Panc1 (cell line): ENCODE measurements at regions not wholly inside any gene's neighbourhood (a gene's known extent, or its start where the extent isn't known, plus 50 kb on each side); places are given as distances from the start of the nearest gene placed in this dataset.

Experiments used
- ATAC-seq: fragments of 200-7000 bp; cut with Tn5 transposase; 2 replicates; pipeline ENCODE4 v1.9.1; 2020; ENCODE audit warnings: mild to moderate bottlenecking, moderate library complexity
- BruUV-seq: library from RNA; stranded (reverse); fragments of 400-500 nt; replicated peaks from 2 replicates; lab custom pipeline; 2021; lab: Mats Ljungman, UMichigan
- CTCF ChIA-PET: fragments of 300-600 bp; sonication (Branson Sonifier 250); formaldehyde crosslinking; loops from one replicate; lab custom pipeline; 2022; ENCODE audit warnings: antibody characterized with exemption; lab: Charles Lee
- POLR2A ChIA-PET: fragments of 300-600 bp; sonication (Branson Sonifier 250); formaldehyde crosslinking; loops from one replicate; lab custom pipeline; 2022; ENCODE audit warnings: antibody characterized with exemption; lab: Charles Lee
- DNase-seq: peaks from one replicate; pipeline ENCODE4 v3.0.0-alpha.2; 2010; ENCODE audit warnings: low read depth, low spot score
- H3K27ac ChIP-seq: 2 replicates; pipeline ENCODE4 v1.5.1; 2011; ENCODE audit warnings: mild to moderate bottlenecking, low read length, inconsistent platforms
- H3K27me3 ChIP-seq: fragments of 200-500 bp; sonication (Bioruptor generic); 2 replicates; pipeline ENCODE4 v1.6.0; 2014; ENCODE audit warnings: low read length, inconsistent platforms; ENCODE audit not compliant: control insufficient read depth, insufficient read depth
- H3K36me3 ChIP-seq: fragments of 200-500 bp; sonication (Bioruptor generic); 2 replicates; pipeline ENCODE4 v1.5.1; 2014; ENCODE audit warnings: inconsistent platforms, mild to moderate bottlenecking, low read length, moderate library complexity; ENCODE audit not compliant: control insufficient read depth, insufficient read depth
- H3K4me1 ChIP-seq: 2 replicates; pipeline ENCODE4 v1.5.1; 2011; ENCODE audit warnings: inconsistent platforms, mild to moderate bottlenecking, low read length, moderate library complexity; ENCODE audit not compliant: control insufficient read depth, insufficient read depth
- H3K4me3 ChIP-seq, 2 experiments: 2 replicates each; pipeline ENCODE4 v1.5.1; 2011 to 2012; ENCODE audit warnings: low read depth in 2 of 2, low read length in 2 of 2, mild to moderate bottlenecking in 2 of 2, inconsistent platforms in 1 of 2, moderate library complexity in 1 of 2
- H3K9me3 ChIP-seq: fragments of 200-500 bp; sonication (Bioruptor generic); 2 replicates; pipeline ENCODE4 v1.5.1; 2014; ENCODE audit warnings: low read depth, mild to moderate bottlenecking, inconsistent platforms, low read length, moderate library complexity; ENCODE audit not compliant: control insufficient read depth, insufficient read depth
- CTCF ChIP-seq: fragments of 450-650 bp; IDR thresholded peaks from 2 replicates; pipeline ENCODE4 v1.5.1; 2017; ENCODE audit warnings: mild to moderate bottlenecking
- POLR2AphosphoS5 ChIP-seq: IDR thresholded peaks from 2 replicates; pipeline ENCODE4 v1.6.1; 2012; ENCODE audit warnings: mild to moderate bottlenecking, low read depth, low read length, moderate library complexity
- REST ChIP-seq, 2 experiments: IDR thresholded peaks; 2 replicates each; pipeline ENCODE4 v1.6.1; 2011 to 2012; ENCODE audit warnings: low read depth in 2 of 2, control low read depth in 1 of 2, low read length in 1 of 2, mild to moderate bottlenecking in 1 of 2, moderate library complexity in 1 of 2; ENCODE audit not compliant: insufficient read depth in 1 of 2
- SIN3A ChIP-seq: IDR thresholded peaks from 2 replicates; pipeline ENCODE4 v1.6.1; 2012; ENCODE audit warnings: low read depth, mild to moderate bottlenecking, low read length, moderate library complexity, borderline replicate concordance; ENCODE audit not compliant: insufficient read depth
- TCF7L2 ChIP-seq: IDR thresholded peaks from 2 replicates; pipeline ENCODE4 v1.6.1; 2011; ENCODE audit warnings: mild to moderate bottlenecking, low read depth, low read length, inconsistent platforms
- in situ Hi-C: cut with HindIII; loops from 2 replicates; pipeline ENCODE4 v1.10.0; 2016; ENCODE audit warnings: low sequenced_read_pairs, low pct_unique_long_range_greater_than_20kb
- intact Hi-C: fragments of 100-400 bp; cut with micrococcal nuclease; formaldehyde crosslinking; loops from one replicate; pipeline ENCODE4 v1.10.0; 2022; ENCODE audit not compliant: unreplicated experiment

GRCh38 chr4:54540931-54541330, 116.8 kb upstream of the KIT start:
- no peaks in the 10 kb centered on the region for H3K27me3 ChIP-seq
- POLR2A ChIA-PET: no interaction called here
- DNase-seq (no peak), ATAC-seq (no peak)
- CTCF ChIA-PET: no interaction called here
- no peaks in the 10 kb centered on the region for H3K36me3 ChIP-seq
- TF ChIP-seq CTCF: no peak
- TF ChIP-seq SIN3A: no peak
- no peak for TF ChIP-seq REST (IDR thresholded peaks at IDR 0.05; ENCODE audit: insufficient read depth in 1 of 2, low read depth in 2 of 2, low read length in 1 of 2)
- TF ChIP-seq POLR2AphosphoS5: no peak
- no peak for TF ChIP-seq TCF7L2
- intact Hi-C loops: no loop called here
- no peak overlapping the region for H3K4me3 ChIP-seq
- in situ Hi-C loops: no loop called here
- H3K9me3 ChIP-seq: no peaks in the 10 kb centered on the region
- H3K27ac ChIP-seq: no peak overlapping the region
- H3K4me1 ChIP-seq: no peaks in the 10 kb centered on the region
- no TSS peak for BruUV-seq

- Histone ChIP-seq H3K27ac (no peak overlapping the region), H3K4me1 (no peaks in the 10 kb centered on the region), H3K4me3 (no peak overlapping the region), H3K9me3 (no peaks in the 10 kb centered on the region), H3K27me3 (no peaks in the 10 kb centered on the region), H3K36me3 (no peaks in the 10 kb centered on the region)
- in situ Hi-C loops: no loop called here
- TF ChIP-seq POLR2AphosphoS5 (no peak), SIN3A (no peak), CTCF (no peak), REST (IDR thresholded peaks at IDR 0.05; ENCODE audit: insufficient read depth in 1 of 2, low read depth in 2 of 2, low read length in 1 of 2) (no peak), TCF7L2 (no peak)
- no TSS peak for BruUV-seq
- intact Hi-C loops: no loop called here
- ChIA-PET POLR2A (no interaction called here), CTCF (no interaction called here)
- ATAC-seq (no peak), DNase-seq (no peak)
Measured at GRCh38 chr4:54541426-54542118, 116.2 kb upstream of the KIT start.
